ENCODE measurements at regions not wholly inside any gene's neighbourhood (a gene's known extent, or its start where the extent isn't known, plus 50 kb on each side); places are given as distances from the start of the nearest gene placed in this dataset.

DNA sequence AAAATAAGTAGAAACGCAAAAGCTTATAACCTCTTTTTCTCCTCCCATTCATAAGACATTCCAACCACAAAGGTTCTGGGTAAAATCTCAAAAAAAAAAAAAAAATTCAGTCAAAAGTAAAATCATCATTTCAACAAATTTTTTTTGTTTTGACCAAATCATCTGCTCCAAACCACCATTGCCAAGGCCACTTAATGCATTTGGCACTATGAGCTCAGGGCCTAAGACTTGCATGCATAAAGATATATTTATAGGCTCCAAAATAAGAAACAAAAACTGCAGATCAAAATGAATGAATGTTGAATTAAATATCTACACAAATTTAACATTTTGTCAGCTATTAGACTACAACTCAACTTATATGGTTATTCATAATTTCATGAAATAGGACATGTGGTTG is 331.1 kb upstream of the NFIA start:
- H3K4me3 Mint-ChIP-seq, result no peak overlapping the region
- peaks cover 15% of the 10 kb centered on the region for H3K27me3 Mint-ChIP-seq
- H3K27ac Mint-ChIP-seq, result no peak overlapping the region
- no peaks in the 10 kb centered on the region for H3K9me3 Mint-ChIP-seq
- no peaks in the 10 kb centered on the region for H3K4me1 Mint-ChIP-seq
- ATAC-seq (replicated peaks), result no peak
- H3K36me3 Mint-ChIP-seq (ENCODE audit: low read depth), result no peaks in the 10 kb centered on the region

DNA sequence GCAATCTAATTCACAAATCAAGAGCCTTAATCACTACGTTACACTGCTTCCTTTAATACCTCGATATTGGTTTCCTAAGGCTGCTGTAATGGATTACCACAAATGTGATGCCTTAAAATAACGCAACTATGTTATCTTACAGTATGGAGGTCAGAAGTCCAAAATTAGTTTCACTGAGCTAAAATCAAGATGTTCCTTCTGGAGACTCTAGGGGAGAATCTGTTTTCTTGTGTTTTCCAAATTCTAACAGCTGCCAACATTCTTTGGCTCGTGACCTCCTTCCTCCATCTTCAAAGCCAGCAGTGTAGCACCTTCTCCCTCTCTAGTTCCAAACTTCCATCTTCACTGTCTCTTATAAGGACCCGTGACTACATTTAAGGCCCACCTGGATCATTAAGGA is 335.0 kb upstream of the NFIA start:
- ATAC-seq (replicated peaks), result no peak
- H3K9me3 Mint-ChIP-seq, result no peaks in the 10 kb centered on the region
- peaks cover 12% of the 10 kb centered on the region for H3K27me3 Mint-ChIP-seq
- H3K4me3 Mint-ChIP-seq, result no peak overlapping the region
- H3K4me1 Mint-ChIP-seq, result no peaks in the 10 kb centered on the region
- H3K27ac Mint-ChIP-seq, result no peak overlapping the region
- H3K36me3 Mint-ChIP-seq (ENCODE audit: low read depth), result no peaks in the 10 kb centered on the region

DNA sequence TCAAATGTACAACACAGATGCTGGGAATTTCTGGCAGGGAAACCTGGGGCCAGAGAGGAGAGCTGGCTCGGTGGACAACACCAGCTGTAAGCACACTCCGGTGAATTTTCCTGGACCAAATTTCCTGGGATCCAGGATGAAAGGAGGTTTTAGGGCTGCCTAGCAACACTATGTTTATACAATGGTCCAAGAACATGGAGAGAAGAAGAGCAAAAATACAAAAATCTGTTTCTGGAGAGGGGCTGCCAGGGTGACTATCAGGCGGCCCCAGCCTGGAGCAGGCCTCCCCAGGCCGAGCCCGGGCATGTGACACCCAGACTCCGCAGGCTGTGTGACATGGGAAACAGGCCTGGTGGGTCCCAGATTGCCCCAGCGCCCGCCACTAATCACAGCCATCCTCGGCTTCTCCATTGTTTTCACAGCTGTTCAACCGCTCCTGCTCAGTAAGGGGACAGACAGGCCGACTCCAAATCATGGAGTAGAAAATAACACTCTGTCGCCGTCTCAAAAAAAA is 336.0 kb upstream of the NFIA start:
- no peak overlapping the region for H3K27ac Mint-ChIP-seq
- H3K36me3 Mint-ChIP-seq (ENCODE audit: low read depth), result no peaks in the 10 kb centered on the region

DNA sequence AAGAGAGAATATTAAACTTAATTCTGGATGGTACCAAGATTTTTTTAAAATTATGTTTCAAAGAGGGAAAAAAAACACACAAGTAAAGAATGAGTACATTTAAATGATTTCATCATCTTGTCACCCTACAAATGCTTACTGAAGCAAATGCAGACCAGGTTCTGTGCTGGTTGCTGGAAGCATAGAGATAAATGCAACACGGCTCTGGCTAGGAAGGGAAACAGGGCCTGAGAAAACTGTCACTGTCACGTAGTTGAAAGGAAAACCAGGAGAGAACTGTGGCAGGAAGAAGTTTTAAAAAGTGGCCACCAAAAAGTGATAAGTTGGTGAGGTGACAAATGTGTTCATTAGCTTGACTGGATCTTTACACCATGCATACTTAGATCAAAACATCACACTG is 336.9 kb upstream of the NFIA start:
- H3K27me3 Mint-ChIP-seq, result peaks cover 3% of the 10 kb centered on the region

More for the DNA sequence above, 336.0 kb upstream of the NFIA start:
- Mint-ChIP-seq H3K4me1 (no peaks in the 10 kb centered on the region), H3K4me3 (no peak overlapping the region), H3K27me3 (peaks cover 7% of the 10 kb centered on the region), H3K9me3 (no peaks in the 10 kb centered on the region)
- no peak for ATAC-seq (replicated peaks)

DNA sequence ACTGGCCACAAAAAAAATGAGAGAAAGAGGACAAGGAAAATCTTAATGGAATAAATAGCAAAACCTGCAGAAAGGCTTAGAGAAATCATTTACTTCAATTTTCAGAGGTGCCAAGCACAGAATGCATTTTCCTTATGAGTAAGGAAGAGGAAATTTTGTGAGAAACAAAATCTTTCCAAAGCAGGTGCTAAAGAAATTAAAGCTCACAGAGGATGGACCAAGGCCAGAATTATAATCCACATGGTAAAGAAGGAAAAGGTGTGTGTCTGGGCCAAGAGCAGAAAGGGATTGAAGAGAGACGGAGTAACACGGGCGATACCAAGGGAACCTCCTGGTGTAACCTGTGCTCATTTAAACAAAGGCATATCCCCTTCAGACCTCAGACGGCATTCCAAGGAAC is 340.0 kb upstream of the NFIA start:
- no peak overlapping the region for H3K4me3 Mint-ChIP-seq
- no peak for ATAC-seq (replicated peaks)
- no peaks in the 10 kb centered on the region for H3K27me3 Mint-ChIP-seq
- H3K27ac Mint-ChIP-seq, result no peak overlapping the region
- H3K36me3 Mint-ChIP-seq (ENCODE audit: low read depth), result no peaks in the 10 kb centered on the region
- no peaks in the 10 kb centered on the region for H3K9me3 Mint-ChIP-seq
- no peaks in the 10 kb centered on the region for H3K4me1 Mint-ChIP-seq

More for the DNA sequence above, 336.9 kb upstream of the NFIA start:
- no peaks in the 10 kb centered on the region for H3K9me3 Mint-ChIP-seq
- H3K4me3 Mint-ChIP-seq, result no peak overlapping the region
- H3K27ac Mint-ChIP-seq, result no peak overlapping the region
- no peak for ATAC-seq (replicated peaks)
- H3K36me3 Mint-ChIP-seq (ENCODE audit: low read depth), result no peaks in the 10 kb centered on the region
- no peaks in the 10 kb centered on the region for H3K4me1 Mint-ChIP-seq

DNA sequence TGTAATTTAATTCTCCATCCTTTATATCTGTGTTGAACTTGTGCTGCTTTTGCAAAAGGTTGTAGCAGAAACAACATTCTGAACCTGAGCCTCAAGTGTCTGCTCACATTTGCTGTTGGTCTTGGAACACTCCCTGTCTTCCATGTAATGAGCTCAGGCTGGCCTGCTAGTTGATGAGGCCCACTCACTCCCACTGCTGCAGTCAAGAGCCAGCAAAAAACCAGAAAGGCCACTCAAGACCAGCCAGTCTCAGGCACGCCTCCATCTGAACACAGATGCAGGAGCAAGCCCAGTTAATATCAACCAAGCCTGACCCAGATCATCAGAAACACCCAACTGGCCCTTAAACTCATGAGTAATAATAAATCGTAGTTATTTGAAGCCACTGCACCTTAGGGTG is 342.2 kb upstream of the NFIA start:
- H3K36me3 Mint-ChIP-seq (ENCODE audit: low read depth), result no peaks in the 10 kb centered on the region
- no peak overlapping the region for H3K27ac Mint-ChIP-seq
- no peaks in the 10 kb centered on the region for H3K9me3 Mint-ChIP-seq
- H3K4me3 Mint-ChIP-seq, result no peak overlapping the region
- peaks cover 3% of the 10 kb centered on the region for H3K27me3 Mint-ChIP-seq
- ATAC-seq (replicated peaks), result no peak
- H3K4me1 Mint-ChIP-seq, result no peaks in the 10 kb centered on the region

DNA sequence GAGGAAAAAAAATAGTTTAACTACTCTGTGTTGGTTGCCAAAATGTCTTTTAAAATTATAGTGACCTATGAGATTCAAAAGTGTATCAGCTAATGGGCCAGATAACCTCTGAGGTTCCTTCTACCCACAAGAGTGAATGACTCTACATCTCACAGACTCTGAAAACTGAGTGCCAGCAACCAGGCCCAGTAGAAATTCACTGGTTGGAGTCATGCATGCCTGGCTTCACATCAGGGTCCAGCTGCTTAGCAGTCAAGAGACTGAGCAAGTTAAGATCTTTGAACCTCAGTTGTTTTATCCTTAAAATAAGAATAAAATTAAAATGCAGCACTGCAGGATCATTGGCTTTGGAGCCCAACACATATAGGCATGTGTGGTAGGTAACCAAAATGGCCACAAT is 342.6 kb upstream of the NFIA start:
- ATAC-seq (replicated peaks), result no peak
- H3K4me1 Mint-ChIP-seq, result no peaks in the 10 kb centered on the region
- H3K36me3 Mint-ChIP-seq (ENCODE audit: low read depth), result no peaks in the 10 kb centered on the region
- H3K27me3 Mint-ChIP-seq, result peaks cover 3% of the 10 kb centered on the region
- no peak overlapping the region for H3K27ac Mint-ChIP-seq
- no peak overlapping the region for H3K4me3 Mint-ChIP-seq
- no peaks in the 10 kb centered on the region for H3K9me3 Mint-ChIP-seq

DNA sequence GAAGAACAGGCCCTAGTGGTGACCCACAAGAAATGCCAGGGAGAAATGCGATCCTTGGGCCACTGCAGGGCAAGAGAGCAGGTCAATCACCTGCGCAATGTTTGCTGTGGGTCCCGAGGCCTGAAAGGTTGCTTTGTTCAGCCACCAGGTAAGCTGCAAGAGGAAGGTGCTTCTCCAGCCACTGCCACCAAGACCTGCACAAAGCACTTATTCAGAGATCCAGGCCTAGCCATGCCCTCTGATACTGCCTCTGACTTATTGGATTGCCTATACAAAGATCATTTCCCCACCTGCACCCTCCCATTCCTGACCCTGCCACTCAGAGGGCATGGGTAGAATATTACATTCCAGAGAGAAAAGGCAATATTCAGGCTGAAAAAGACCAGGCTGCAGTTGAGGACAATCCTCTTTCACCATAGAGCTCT is 349.4 kb upstream of the NFIA start:
- Mint-ChIP-seq H3K27ac (no peak overlapping the region), H3K4me1 (no peaks in the 10 kb centered on the region), H3K9me3 (no peaks in the 10 kb centered on the region), H3K36me3 (ENCODE audit: low read depth) (no peaks in the 10 kb centered on the region), H3K27me3 (peaks cover 10% of the 10 kb centered on the region), H3K4me3 (no peak overlapping the region)
- no peak for ATAC-seq (replicated peaks)

DNA sequence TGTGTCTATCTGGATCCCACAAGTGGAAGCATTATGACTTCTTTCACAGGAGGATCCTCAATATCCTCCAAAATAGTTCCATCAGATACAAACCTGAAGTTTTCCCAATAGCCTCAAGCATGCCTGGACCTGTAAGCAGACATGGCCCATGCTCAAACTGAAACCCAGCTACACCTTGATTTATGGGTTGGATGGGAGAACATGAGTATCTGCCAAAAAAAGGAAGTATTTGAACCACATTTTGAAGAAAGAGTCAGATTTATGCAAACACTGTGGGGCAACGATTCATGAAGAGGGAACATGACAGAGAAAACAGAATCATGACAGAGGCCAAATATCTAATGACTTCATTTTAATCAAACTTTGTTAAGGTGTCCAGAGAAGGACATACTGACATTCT is 351.0 kb upstream of the NFIA start:
- no peak for ATAC-seq (replicated peaks)
- Mint-ChIP-seq H3K4me3 (no peak overlapping the region), H3K9me3 (no peaks in the 10 kb centered on the region), H3K27ac (no peak overlapping the region), H3K36me3 (ENCODE audit: low read depth) (no peaks in the 10 kb centered on the region), H3K27me3 (peaks cover 10% of the 10 kb centered on the region), H3K4me1 (no peaks in the 10 kb centered on the region)

DNA sequence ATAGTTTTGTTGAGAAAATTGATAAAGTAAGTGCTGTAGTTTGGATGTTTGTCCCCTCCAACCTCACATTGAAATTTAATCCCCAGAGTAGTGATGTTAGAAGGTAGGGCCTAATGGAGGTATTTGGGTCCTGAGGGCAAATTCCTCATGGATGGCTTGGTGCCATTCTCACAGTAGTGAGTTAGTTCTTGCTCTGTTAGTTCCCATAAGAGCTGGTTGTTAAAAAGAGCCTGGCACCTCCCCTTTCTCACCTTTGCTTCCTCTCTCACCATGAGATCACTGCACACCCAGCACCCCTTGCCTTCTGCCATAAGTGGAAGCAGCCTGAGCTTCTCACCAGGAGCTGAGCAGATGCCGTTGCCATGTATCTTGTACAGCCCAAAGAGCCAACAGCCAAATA is 354.8 kb upstream of the NFIA start:
- no peaks in the 10 kb centered on the region for H3K9me3 Mint-ChIP-seq
- no peaks in the 10 kb centered on the region for H3K4me1 Mint-ChIP-seq
- H3K27ac Mint-ChIP-seq, result no peak overlapping the region
- H3K36me3 Mint-ChIP-seq (ENCODE audit: low read depth), result no peaks in the 10 kb centered on the region
- ATAC-seq (replicated peaks), result no peak
- H3K4me3 Mint-ChIP-seq, result no peak overlapping the region
- H3K27me3 Mint-ChIP-seq, result peaks cover 4% of the 10 kb centered on the region

DNA sequence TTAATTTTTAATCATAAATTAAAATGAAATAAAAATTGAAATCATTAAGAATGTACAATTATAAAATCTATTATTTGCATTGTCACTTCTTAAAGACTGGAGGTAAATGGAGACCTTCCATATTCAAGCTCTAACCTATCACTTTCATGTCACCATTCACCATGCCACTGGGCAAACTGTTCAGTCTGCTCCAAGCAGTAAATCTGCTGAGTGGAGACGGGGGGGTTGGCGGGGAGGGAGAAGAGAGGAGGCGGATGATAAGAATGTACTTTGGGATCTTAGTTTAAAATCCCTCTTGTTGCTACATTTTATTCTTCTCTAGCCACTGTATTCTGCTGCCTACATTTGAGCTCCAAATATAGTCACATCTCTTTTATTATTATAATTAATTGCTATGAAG is 365.9 kb upstream of the NFIA start:
- H3K27ac Mint-ChIP-seq, result no peak overlapping the region
- ATAC-seq (replicated peaks), result no peak
- H3K4me3 Mint-ChIP-seq, result no peak overlapping the region
- no peaks in the 10 kb centered on the region for H3K9me3 Mint-ChIP-seq
- H3K27me3 Mint-ChIP-seq, result no peaks in the 10 kb centered on the region
- H3K4me1 Mint-ChIP-seq, result no peaks in the 10 kb centered on the region
- H3K36me3 Mint-ChIP-seq (ENCODE audit: low read depth), result no peaks in the 10 kb centered on the region

DNA sequence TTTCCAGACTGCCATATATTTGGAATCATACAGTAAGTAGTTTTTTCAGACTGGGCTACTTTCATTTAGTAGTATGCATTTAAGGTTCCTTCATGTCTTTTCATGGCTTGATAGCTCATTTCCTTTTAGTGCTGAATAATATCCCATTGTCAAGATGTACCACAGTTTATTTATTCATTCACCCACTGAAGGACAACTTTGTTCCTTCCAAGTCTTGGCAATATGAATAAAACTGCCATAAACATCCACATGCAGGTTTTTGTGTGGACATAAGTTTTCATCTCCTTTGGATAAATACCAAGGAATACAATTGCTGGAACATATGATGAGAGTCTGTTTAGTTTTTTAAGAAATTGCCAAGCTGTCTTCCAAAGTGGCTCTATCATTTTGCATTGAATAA is 366.4 kb upstream of the NFIA start:
- Mint-ChIP-seq H3K27ac (no peak overlapping the region), H3K27me3 (no peaks in the 10 kb centered on the region), H3K4me1 (no peaks in the 10 kb centered on the region), H3K4me3 (no peak overlapping the region), H3K9me3 (no peaks in the 10 kb centered on the region), H3K36me3 (ENCODE audit: low read depth) (no peaks in the 10 kb centered on the region)
- no peak for ATAC-seq (replicated peaks)

DNA sequence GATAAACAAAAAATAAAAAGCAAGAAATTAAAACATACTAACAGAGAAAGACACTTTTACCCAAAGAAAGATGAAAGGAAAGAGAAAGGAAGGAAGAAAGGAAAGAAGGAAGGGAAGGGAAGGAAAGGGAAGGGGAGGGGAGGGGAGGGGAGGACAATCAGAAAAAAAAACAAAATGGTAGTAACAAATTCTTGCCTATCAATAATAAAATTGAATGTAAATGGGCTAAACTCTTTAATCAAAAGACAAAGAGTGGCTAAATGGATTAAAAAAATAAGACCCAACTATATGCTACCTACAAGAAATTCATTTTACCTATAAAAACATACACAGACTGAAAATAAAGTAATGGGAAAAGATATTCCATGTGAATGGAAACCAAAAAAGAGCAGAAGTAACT is 372.9 kb upstream of the NFIA start:
- no peak for ATAC-seq (replicated peaks)
- Mint-ChIP-seq H3K9me3 (peaks cover 7% of the 10 kb centered on the region), H3K36me3 (ENCODE audit: low read depth) (no peaks in the 10 kb centered on the region), H3K4me3 (no peak overlapping the region), H3K27me3 (peaks cover 8% of the 10 kb centered on the region), H3K4me1 (no peaks in the 10 kb centered on the region), H3K27ac (no peak overlapping the region)

DNA sequence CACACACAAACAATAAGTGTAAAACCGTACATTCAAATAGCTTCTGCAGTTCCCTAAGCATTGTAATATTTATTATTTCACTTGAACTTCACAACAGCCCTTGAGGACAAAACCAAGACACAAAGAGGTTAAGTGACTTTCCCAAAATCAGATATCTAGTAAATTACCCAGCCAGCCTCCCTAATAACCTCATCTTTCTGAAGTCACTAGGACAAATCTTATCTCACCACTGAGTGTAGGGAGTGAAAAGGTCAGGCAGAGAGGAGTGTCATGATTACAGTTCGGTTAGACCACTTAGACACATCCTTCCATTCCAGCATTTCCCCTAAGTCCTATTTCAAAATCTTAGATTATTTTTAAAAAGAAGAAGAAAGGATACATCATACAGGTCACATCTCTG is 377.3 kb upstream of the NFIA start:
- no peaks in the 10 kb centered on the region for H3K36me3 Mint-ChIP-seq (ENCODE audit: low read depth)
- no peak for ATAC-seq (replicated peaks)
- no peak overlapping the region for H3K27ac Mint-ChIP-seq
- peaks cover 14% of the 10 kb centered on the region for H3K27me3 Mint-ChIP-seq
- H3K4me3 Mint-ChIP-seq, result no peak overlapping the region
- H3K9me3 Mint-ChIP-seq, result peaks cover 7% of the 10 kb centered on the region
- no peaks in the 10 kb centered on the region for H3K4me1 Mint-ChIP-seq

DNA sequence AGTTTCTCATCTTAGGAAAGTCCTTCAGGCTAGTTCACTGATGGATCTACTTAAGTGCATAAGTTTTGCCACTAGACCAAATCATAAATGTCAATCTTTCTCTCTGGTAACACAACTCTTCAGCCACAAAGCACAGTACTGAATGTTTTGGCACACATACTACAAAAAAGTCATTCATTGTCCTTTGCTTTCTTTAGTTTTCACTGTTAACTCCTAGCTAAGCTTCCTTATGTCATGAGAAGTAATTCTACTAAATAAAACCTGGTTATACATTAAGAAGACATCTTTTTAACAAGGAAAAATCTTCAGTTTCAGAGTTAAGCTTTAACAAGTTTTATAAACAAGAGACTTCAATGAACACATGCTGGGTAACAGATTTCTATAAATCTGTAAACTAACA is 379.2 kb upstream of the NFIA start:
- no peaks in the 10 kb centered on the region for H3K4me1 Mint-ChIP-seq

DNA sequence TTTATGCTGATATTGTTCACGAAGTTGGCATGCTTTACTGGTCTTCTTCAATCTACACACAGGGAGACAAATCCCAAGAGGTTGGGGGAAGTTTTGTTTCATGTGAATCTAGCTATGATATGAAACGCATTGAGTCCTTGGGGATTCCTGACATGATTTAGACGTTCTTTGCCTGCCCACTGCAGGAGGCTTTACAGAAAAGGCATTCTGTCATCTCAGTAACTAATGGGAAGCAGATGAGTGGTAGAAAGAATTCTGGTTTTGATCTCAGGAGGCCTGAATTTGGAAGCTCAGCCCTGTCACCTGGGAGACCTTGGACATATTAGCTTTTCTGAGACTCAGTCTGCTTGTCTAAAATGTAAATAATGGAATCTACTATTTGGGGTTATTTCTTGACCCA is 383.0 kb upstream of the NFIA start:
- no peaks in the 10 kb centered on the region for H3K36me3 Mint-ChIP-seq (ENCODE audit: low read depth)
- H3K4me1 Mint-ChIP-seq, result no peaks in the 10 kb centered on the region
- no peak overlapping the region for H3K27ac Mint-ChIP-seq
- no peaks in the 10 kb centered on the region for H3K9me3 Mint-ChIP-seq
- H3K4me3 Mint-ChIP-seq, result no peak overlapping the region
- peaks cover 6% of the 10 kb centered on the region for H3K27me3 Mint-ChIP-seq
- ATAC-seq (replicated peaks), result no peak

More for the DNA sequence above, 379.2 kb upstream of the NFIA start:
- Mint-ChIP-seq H3K9me3 (peaks cover 6% of the 10 kb centered on the region), H3K36me3 (ENCODE audit: low read depth) (no peaks in the 10 kb centered on the region), H3K27me3 (peaks cover 13% of the 10 kb centered on the region), H3K4me3 (no peak overlapping the region), H3K27ac (no peak overlapping the region)
- ATAC-seq (replicated peaks), result no peak
